GM19455 (cell line): ENCODE measurements at regions not wholly inside any gene's neighbourhood (a gene's known extent, or its start where the extent isn't known, plus 50 kb on each side); places are given as distances from the start of the nearest gene placed in this dataset.

Experiments used
- ATAC-seq: cut with Tn5 transposase; IDR thresholded peaks from one replicate; pipeline ENCODE4 v1.9.1; 2021; ENCODE audit not compliant: unreplicated experiment

GRCh38 chr2:5914811-5915611 is 222.8 kb downstream of the SOX11 start:
- ATAC-seq, result no peak

GRCh38 chr2:5915881-5916310 is 223.7 kb downstream of the SOX11 start:
- ATAC-seq, result no peak

- ATAC-seq, result no peak
Measured at GRCh38 chr2:5921081-5921642, 229.0 kb downstream of the SOX11 start.

- no peak for ATAC-seq
Measured at GRCh38 chr2:5923957-5924945, 232.1 kb downstream of the SOX11 start.

GRCh38 chr2:5925604-5926003 is 233.4 kb downstream of the SOX11 start:
- no peak for ATAC-seq

GRCh38 chr2:5926871-5927512 is 234.8 kb downstream of the SOX11 start:
- no peak for ATAC-seq

GRCh38 chr2:5932556-5933469 is 240.6 kb downstream of the SOX11 start:
- ATAC-seq, result no peak

GRCh38 chr2:5933669-5934068 is 241.5 kb downstream of the SOX11 start:
- ATAC-seq, result no peak

GRCh38 chr2:5937321-5937720 is 245.1 kb downstream of the SOX11 start:
- ATAC-seq, result no peak

- no peak for ATAC-seq
Measured at GRCh38 chr2:5937851-5938565, 245.8 kb downstream of the SOX11 start.

GRCh38 chr2:5938566-5938896 is 246.3 kb downstream of the SOX11 start:
- ATAC-seq, result no peak

- ATAC-seq, result no peak
Measured at GRCh38 chr2:5939553-5939952, 247.4 kb downstream of the SOX11 start.

- ATAC-seq, result no peak
Measured at GRCh38 chr2:5940596-5941535, 248.7 kb downstream of the SOX11 start.

GRCh38 chr2:5942204-5942603 is 250.0 kb downstream of the SOX11 start:
- ATAC-seq, result no peak

GRCh38 chr2:5945742-5946141 is 253.6 kb downstream of the SOX11 start:
- no peak for ATAC-seq

GRCh38 chr2:5946225-5947115 is 254.3 kb downstream of the SOX11 start:
- ATAC-seq, result no peak

- no peak for ATAC-seq
Measured at GRCh38 chr2:5950736-5951135, 258.6 kb downstream of the SOX11 start.
